Suprapubic skin (tissue), 3 donors: ENCODE measurements at regions not wholly inside any gene's neighbourhood (a gene's known extent, or its start where the extent isn't known, plus 50 kb on each side); places are given as distances from the start of the nearest gene placed in this dataset.

ENCODE experiments used
- POLR2A ChIP-seq, 2 donors: fragments of 450-650 bp; IDR thresholded peaks; one replicate each; pipeline ENCODE4 v1.6.1; 2017; ENCODE audit warnings: antibody characterized with exemption in 2 of 2, mild to moderate bottlenecking in 2 of 2, moderate library complexity in 2 of 2
- TF ChIP-seq, protein P1 (sequence below), 2 donors: fragments of 200-600 bp in 1 of 2; fragments of 450-650 bp in 1 of 2; sonication (generic) in 1 of 2; IDR thresholded peaks; one replicate each; pipeline ENCODE4 v1.5.1; 2016 to 2019; ENCODE audit warnings: antibody characterized with exemption in 2 of 2, mild to moderate bottlenecking in 1 of 2, moderate library complexity in 1 of 2

DNA sequence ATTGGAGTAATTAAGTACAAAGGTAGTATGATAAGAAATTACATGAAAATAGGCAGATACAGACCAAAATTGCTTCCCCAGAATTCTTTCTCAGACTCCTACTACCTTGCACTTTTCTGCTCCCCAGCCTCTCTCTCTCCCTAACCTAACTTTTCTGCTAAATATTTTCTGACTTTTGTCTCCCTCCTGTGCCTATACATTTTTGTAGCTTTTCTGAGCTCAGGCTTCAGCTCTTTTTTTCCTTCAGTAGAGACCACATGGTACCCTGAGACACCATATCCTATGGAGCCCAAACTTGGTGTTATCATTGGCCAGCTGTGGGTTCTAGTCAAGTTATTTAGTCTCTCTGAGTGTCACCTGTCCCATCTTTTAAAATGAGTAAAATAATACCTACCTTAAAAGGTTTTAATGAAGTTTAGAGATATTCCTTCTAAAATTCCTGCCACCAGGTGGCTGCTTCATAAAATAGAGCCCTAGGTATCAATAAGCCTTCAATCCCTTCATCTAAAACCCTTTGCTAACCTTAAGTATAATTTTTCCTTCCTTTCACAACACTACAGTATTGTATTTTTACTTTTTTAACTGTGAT, 237.6 kb upstream of the DUSP10 start:
- TF ChIP-seq, protein P1, sequence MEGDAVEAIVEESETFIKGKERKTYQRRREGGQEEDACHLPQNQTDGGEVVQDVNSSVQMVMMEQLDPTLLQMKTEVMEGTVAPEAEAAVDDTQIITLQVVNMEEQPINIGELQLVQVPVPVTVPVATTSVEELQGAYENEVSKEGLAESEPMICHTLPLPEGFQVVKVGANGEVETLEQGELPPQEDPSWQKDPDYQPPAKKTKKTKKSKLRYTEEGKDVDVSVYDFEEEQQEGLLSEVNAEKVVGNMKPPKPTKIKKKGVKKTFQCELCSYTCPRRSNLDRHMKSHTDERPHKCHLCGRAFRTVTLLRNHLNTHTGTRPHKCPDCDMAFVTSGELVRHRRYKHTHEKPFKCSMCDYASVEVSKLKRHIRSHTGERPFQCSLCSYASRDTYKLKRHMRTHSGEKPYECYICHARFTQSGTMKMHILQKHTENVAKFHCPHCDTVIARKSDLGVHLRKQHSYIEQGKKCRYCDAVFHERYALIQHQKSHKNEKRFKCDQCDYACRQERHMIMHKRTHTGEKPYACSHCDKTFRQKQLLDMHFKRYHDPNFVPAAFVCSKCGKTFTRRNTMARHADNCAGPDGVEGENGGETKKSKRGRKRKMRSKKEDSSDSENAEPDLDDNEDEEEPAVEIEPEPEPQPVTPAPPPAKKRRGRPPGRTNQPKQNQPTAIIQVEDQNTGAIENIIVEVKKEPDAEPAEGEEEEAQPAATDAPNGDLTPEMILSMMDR (IDR thresholded peaks at IDR 0.05): no peak
- no peak for TF ChIP-seq POLR2A (IDR thresholded peaks at IDR 0.05)
